RPMI7951 (cell line): ENCODE measurements at regions not wholly inside any gene's neighbourhood (a gene's known extent, or its start where the extent isn't known, plus 50 kb on each side); places are given as distances from the start of the nearest gene placed in this dataset.
"Not testable (repeated sequence)": the region's sequence is repeated elsewhere in the genome, so short reads cannot be mapped to it uniquely, and the experiment has no call there.

ENCODE experiments used
- DNase-seq: peaks from one replicate; pipeline ENCODE4 v3.0.0-alpha.2; 2012; ENCODE audit warnings: low read depth

DNA sequence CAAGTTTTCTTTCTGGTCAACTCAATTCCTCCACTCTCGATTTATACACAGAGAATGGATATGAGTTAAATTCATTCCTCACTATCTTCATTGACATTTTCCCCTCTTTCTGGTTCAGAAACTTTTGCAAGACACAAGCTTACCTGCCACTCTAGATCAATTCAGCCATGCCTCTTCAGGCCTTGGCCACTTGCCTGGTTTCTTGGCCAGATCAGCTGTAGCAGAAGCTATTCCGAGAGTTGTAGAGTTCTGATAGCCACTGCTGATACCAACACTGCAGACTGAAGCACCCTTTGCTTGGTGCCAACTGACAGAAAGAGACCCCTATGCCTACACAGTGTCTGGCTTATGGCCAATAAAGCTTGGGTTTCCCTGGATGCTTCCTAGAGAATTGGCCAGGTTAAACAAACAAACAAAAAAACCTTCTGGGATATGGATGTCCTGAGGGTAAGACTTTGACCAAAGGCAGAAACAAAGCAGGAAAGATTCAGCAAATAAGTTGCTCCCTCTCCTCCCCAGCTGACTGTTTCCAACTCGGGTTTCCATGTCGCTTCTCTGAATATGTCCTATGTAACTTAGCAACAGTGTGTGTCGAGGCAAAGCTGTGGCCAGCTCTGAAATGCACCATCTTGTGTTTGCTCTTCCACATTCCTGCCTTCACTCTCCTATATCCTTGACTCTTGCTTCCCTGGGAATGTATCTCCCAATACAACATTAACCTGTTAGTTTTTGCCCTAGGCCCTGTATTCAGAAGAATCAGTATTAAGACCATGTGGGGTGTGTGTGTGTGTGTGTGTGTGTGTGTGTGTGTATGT lies 521.6 kb downstream of the EPHA3 start:
- no peak for DNase-seq

DNA sequence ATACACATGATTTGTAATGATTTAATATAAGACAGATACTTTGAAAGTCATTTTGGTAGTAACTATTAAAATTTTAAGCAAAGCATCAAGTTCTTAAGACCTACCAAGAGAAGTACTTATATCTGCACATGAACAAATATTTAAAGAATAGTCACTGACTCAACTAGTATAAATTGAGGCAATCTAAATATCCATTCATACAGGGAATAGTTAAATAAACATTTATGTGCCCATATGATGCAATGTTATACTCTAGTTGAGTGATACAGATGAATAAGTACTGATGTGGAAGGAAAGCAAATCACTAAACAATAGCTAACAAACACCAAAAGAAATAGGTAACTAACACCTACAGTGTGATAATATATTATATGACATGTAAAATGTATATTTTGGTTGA lies 527.7 kb downstream of the EPHA3 start:
- DNase-seq = no peak

DNA sequence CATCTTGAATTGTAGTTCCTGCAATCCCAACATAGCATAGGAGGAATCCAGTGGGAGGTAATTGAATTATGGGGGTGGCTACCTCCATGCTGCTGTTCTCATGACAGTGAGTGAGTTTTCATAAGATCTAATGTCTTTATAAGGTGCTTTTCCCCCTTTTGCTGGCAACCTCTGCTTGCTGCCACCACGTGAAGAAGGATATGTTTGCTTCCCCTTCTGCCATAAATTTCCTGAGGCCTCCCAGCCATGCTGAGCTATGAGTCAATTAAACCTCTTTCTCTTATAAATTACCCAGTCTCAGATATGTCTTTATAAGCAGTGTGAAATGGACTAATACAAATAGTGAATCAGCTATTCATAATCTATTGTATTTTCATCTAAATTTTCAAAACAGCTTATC lies 537.3 kb downstream of the EPHA3 start:
- no peak for DNase-seq

DNA sequence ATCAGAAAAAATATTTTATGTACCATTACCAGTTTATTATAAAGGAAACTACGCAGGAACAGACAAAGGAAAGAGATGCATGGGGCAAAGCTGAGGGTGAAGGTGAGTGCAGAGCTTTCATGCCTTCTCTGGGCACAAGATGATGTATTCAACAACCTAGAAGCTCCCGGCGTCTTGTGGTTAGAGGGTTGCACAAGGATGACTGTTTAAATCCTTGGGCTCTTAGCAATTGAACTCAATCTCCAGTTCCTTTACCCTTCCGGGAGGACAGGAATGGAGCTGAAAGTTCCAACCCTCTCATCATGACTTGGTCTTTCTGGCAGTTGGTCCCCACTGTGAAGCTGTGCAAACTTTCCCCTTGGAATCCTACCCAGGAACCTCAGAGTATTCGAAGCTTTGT lies 542.0 kb downstream of the EPHA3 start:
- no peak for DNase-seq

DNA sequence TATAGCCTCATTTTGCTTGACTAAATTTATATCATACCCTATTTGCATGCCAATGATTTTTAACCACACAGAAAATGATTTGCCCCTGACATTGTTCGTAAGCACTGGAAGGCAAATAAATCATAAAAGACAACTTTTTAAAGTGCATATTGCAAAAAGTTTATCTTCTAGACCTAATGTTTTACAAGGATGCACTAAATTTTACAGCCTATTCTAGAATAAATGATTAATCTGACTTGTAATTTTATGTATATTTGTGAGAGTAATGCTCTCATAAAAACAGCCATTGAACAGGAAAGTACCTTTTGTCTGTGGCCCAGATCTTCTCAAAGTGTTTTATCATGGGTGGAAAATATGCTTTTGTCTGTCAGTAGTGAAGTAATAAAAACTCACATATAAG lies 546.6 kb downstream of the EPHA3 start:
- no peak for DNase-seq

DNA sequence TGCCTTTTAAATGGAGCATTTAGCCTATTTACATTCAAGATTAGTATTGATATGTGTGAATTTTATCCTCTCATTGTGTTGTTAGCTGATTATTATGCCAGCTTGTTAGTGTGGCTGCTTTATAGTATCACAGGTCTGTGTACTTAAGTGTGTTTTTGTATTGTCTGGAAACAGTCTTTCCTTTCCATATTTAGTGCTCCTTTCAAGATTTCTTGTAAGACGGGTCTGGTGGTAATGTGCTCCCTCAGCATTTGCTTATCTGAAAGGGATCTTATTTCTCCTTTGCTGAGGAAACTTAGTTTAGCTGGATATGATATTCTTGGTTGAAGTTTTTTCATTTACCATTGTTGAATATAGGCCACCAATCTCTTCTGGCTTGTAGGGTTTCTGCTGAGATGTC lies 549.0 kb downstream of the EPHA3 start:
- DNase-seq = no peak

DNA sequence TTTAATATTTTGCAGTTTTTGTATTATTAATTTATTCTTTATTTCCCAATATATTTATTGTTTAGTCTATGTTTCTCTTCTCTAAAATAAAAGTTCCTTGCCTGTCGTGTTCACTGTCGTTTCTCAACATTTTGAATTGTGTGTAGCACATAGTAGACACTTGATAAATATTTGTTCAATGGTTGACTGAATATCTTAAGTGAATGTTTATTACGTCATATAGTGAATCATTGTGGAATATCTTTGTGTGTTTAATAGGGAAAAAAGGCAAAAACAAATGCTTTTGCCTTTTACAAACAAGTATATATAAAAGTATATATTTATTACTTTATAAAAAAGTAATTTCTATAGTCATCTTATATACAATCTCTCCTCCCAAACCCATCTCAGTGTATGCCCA lies 572.3 kb downstream of the EPHA3 start:
- DNase-seq = no peak

DNA sequence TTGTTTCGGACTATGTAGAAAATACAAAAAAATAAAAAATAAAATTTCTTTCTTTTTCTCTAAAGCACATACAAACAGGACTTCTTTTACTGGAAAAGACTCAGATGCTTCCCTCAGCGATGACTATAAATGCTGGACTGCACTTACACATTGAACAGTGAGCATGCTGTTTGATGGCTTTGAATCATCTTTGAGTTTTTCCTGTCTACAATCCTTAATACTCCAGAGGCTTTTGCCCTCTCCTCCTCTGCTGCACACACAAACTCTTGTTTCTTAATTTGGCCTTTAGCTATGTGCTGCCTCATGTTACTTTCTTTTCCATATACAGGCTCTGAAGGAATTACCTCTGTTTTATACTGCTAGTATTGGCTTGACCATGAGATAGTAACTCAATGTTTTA lies 575.1 kb downstream of the EPHA3 start:
- DNase-seq = peak; percentile 1

DNA sequence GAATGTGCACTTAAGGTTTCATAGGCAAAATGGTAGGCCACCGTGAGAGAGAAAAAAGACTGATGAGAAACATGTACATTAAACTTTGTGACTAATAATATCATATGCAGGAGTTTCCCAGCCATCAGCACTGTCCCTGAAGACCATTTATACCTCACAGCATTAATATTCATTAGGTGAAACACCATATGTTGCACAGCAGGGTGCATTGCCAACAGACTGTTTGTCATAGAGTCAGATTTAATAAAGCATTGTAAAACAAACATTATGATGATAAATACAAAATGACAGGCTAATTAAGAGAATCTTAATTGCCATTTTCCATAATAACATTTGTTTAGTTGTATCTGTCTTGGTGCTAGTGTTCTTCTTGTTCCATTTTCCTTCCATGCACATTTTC lies 578.3 kb downstream of the EPHA3 start:
- DNase-seq = no peak

DNA sequence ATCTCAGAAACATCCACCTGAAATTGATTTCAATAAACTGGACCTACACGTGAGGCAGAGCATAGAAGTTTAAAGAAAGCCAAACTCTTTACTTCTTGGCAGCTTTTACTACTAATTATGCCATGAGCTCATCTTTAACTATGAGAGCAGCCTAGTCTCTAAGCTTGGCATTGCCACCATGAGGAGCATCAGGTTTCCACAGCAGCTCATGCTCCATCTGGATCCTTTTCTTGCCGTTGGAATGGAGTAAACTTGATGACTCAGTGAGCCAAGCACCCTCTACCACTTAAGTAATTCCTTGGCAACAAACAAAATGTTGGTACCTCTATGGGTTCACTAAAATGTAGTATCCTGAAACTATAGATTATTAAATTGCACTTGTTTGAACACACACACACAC lies 583.2 kb downstream of the EPHA3 start:
- DNase-seq = no peak

DNA sequence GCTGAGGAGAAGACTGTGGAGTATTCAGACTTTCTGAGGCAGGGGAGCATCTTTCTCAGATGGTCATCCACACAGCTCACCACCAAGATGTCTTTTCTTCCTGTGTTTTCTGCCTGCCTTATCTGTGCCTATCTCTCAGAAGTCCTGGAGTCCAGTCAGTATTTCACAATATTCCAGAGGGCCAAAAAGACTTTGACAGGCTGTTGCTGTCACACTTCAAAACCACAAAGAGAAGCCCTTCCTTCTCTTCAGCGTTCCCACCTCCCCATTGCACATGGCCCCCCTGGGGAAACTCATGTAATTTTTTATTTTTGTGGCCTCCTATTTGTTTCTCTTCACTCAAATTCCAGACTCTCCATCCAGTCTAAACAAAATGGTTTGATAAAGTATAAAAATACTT lies 585.2 kb downstream of the EPHA3 start:
- no peak for DNase-seq

DNA sequence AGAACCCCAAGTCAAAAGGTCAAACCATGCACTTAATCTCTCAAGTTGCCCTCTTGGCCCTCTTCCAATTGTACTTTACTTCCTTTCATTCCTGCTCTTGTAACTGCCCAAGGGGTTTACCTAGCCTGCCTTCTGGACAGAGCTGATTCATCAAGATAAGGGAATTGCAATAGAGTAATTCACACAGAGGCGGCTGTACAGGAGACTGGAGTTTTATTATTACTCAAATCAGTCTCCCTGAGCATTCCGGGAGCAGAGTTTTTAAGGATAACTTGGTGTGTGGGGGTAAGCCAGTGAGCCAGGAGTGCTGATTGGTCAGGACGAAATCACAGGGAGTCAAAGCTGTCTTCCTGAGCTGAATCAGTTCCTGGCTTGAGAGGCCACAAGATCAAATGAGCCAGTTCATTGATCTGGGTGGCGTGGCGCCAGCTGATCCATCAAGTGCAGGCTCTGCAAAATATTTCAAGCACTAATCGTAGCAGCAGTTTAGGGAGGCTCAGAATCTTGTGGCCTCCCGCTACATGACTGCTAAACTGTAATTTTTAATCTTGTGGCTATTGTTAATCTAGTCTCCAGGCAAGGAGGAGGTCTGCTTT lies 590.0 kb downstream of the EPHA3 start:
- no peak for DNase-seq

DNA sequence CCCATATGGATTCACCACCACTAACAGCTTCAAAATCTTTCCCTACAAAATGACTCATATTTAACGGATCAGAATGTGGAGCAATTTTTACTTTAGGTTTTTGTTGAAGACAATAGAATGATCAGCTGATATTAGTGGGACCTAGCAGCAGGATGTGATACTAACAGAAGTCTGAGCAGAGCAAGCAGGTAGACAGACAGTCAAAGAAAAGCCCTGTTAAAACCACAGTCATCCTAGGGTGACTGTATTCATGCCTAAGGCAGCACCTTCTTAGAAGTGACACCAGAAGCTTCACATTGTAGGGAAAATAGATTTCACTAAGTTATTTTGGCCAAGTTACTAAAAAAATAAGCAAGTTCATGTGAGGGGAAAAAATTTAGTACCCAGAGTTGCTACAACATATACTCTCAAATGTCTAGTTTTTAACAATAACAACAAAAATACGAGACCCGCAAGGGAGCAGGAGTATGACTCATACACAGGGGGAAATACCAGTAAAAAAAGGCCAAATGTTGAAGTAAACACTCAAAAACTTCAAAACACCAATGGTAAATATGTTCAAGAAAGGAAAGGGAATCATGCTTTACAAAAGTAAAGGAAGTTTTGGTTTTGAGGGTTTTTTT lies 590.9 kb downstream of the EPHA3 start:
- DNase-seq = no peak

DNA sequence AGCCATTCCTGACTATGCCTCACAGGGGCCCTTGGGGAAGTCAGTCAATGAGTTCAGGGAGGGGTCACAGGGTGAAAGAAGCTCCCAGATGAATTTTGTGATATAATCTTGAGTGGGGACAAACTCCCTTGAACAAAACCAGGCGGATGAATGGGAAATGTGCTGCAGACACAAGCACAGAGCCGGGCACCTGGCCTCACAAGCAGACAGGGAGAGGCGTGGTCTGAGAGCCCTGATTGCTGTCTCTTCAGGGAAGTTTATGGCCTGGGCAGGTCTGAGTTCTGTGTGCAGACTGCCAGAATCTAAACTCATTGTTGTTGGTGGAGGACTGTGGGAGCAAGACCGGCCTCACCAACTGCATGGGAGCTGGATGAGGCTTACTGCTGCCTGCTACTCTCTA lies 591.8 kb downstream of the EPHA3 start:
- no peak for DNase-seq

DNA sequence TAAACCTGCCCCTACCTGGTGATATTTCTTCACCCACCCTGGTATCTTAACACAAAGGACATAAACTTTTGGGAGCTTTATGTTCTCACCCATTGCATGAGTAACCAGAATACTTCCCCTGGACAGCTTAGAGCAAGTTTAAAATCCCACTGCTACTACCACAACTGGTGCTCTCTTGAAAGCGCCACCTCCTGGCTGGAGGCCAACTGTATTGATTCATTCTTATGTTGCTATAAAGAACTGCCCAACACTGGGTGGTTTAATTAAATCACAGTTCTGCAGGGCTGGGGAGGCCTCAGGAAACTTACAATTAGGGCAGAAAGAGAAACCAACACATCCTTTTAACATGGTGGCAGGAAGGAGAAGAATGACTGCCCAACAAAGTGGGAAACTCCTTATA lies 592.4 kb downstream of the EPHA3 start:
- DNase-seq = no peak

DNA sequence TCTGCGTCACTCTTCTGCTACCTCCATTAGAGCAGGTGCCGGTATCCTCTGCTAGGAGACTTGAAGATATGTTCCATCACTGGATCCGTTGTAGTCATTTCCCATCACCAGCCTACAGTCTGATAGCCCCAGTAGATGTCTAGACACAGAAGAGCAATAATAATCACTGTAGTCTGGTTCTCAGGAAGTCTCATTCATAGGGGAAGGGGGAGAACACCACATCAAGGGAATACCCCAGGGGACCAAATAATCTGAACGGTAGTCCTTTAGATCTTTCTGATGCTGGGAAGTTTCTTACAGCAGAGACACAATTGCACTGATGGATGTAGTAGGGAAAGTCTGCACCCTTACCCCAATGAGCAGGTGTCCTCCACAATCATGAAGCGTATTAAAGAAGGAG lies 595.0 kb downstream of the EPHA3 start:
- DNase-seq = no peak

DNA sequence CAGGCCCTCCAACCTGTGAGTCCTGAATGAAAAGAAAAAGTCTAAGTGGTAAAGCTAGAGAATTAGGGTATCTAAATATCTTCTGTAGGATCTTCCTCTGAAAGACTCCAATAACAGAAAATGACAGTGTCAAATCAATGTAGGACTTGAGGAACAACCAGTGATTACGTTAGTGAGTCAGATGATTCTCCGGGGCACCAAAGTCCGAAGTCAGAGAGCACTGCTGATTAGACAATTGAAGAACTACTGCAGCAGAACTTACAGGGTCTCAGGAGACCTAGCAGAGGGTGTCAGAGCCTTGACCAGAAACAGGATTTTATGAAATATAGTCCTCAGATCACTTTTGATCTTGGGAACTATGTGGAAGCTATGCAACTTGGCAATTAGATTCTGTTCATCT lies 605.8 kb downstream of the EPHA3 start:
- DNase-seq = no peak

DNA sequence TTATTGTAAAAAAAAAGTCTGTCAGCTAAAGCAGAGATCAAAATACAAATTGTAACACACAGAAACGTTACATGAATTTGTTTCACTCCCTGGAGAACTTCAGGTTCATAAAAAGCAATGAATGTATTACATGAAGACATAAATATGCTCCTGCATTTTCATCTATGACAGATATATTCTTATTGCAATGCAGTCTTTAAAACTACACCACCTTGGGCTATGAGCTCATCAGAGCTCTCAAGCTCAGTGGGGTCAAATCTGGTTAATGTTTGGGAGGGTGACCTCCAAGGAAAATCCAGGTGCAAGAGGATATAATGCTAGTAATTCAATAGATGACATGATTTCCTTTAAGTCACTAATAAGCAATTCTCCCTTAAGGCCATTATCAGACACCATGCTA lies 606.8 kb downstream of the EPHA3 start:
- no peak for DNase-seq

DNA sequence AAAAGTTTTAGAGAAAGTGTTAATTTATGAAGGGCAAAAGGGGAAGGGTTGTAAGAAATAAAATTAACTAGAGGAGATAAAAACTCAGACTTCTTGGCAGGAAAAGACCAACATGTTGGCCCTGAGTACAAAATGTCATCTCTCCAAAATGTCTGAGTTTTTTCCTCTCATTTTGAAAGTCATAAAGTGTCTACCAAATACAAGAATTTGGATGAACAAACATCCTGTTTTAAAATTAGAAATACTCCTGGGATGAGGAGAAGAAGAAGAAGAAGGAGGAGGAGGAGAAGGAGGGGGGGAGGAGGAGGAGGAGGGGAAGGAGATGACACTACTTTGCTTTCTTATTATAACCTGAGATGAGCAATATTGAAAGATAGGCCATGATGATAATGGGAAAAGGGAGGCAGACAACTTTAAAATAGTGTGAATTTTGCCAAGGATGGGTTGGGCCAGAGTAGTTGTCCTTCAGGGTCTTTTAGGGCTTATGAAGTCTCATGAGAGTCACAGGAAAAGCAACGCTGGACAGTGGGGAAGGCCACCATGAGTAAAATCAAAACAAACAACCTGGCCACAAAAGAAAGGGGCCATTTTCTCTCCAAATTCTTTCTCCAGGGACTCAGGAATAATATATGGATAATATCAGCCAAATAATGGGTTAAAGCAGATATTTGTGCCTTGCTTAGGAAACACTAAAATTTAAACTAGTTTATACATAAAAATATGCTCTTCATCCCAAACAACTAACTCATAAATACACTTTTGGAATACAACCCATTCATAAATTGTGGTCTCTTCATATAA lies 632.9 kb downstream of the EPHA3 start:
- DNase-seq = no peak

DNA sequence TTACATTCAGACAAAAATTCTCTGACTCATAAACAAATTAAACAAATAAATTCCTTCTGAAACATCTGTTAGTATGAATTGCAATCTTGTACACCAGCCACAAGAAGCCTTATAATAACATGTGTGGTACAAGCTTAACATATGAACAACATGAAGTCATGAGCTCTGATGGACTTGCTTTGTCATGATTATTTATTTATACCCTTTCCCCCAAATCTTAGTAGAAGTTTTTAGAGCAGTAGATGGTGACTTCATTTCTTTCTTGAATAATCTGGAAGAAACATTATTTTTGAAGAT lies 633.4 kb downstream of the EPHA3 start:
- DNase-seq = peak; percentile 5

DNA sequence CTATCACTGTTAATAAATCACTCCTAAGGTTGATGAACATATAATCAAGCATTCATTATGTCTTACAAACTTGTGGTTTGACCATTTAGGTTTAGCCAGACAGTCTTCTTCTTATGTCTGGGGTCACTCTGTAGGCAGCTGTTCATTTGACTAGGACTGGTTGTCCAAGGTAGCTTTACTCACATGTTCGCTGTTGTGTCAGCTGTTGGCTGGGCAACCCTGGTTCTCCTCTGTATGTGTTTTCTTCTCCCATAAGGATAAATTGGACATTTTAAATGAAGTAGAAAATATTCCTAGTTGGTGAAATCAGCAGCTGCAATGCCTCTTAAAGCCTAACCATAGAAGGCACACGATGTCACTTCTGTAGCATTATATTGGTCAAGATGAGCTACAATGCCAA lies 635.1 kb downstream of the EPHA3 start:
- DNase-seq = no peak

DNA sequence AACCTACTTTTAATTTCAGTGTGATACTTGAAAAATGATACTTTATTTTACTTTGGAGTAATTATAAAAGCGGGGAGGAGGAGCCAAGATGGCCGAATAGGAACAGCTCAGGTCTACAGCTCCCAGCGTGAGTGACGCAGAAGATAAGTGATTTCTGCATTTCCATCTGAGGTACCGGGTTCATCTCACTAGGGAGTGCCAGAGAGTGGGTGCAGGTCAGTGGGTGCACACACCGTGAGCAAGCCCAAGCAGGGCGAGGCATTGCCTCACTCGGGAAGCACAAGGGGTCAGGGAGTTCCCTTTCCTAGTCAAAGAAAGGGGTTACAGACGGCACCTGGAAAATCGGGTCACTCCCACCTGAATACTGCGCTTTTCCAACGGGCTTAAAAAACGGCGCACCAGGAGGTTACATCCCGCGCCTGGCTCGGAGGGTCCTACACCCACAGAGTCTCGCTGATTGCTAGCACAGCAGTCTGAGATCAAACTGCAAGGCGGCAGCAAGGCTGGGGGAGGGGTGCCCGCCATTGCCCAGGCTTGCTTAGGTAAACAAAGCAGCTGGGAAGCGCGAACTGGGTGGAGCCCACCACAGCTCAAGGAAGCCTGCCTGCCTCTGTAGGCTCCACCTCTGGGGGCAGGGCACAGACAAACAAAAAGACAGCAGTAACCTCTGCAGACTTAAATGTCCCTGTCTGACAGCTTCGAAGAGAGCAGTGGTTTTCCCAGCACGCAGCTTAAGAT lies 640.3 kb downstream of the EPHA3 start:
- not testable (repeated sequence) for DNase-seq
